ENCODE measurements at regions not wholly inside any gene's neighbourhood (a gene's known extent, or its start where the extent isn't known, plus 50 kb on each side); places are given as distances from the start of the nearest gene placed in this dataset.

GRCh38 chr7:67773081-67773480, 776.4 kb downstream of the TYW1 start:
- DNase-seq = no peak

- DNase-seq = no peak
Measured at GRCh38 chr7:67777119-67777518, 780.5 kb downstream of the TYW1 start.

GRCh38 chr7:67781841-67782240, 785.2 kb downstream of the TYW1 start:
- no peak for DNase-seq

GRCh38 chr7:67786021-67786420, 789.4 kb downstream of the TYW1 start:
- DNase-seq = no peak

- DNase-seq = no peak
Measured at GRCh38 chr7:67788669-67789068, 792.0 kb downstream of the TYW1 start.

GRCh38 chr7:67791918-67792317, 795.3 kb downstream of the TYW1 start:
- DNase-seq = no peak

- no peak for DNase-seq
Measured at GRCh38 chr7:67794544-67794943, 797.9 kb downstream of the TYW1 start.

- no peak for DNase-seq
Measured at GRCh38 chr7:67803789-67804188, 807.2 kb downstream of the TYW1 start.

- DNase-seq = no peak
Measured at GRCh38 chr7:67805921-67806471, 809.4 kb downstream of the TYW1 start.

GRCh38 chr7:67807826-67808225, 811.2 kb downstream of the TYW1 start:
- DNase-seq = no peak

GRCh38 chr7:67809586-67809985, 813.0 kb downstream of the TYW1 start:
- no peak for DNase-seq

- DNase-seq = no peak
Measured at GRCh38 chr7:67813621-67814292, 817.1 kb downstream of the TYW1 start.

GRCh38 chr7:67817481-67817880, 820.8 kb downstream of the TYW1 start:
- no peak for DNase-seq

GRCh38 chr7:67821116-67821515, 824.5 kb downstream of the TYW1 start:
- no peak for DNase-seq

GRCh38 chr7:67823345-67823744, 826.7 kb downstream of the TYW1 start:
- no peak for DNase-seq

GRCh38 chr7:67825356-67825755, 828.7 kb downstream of the TYW1 start:
- no peak for DNase-seq

- DNase-seq = no peak
Measured at GRCh38 chr7:67841896-67842295, 845.3 kb downstream of the TYW1 start.

GRCh38 chr7:67842571-67842970, 845.9 kb downstream of the TYW1 start:
- DNase-seq = no peak

GRCh38 chr7:67843001-67843565, 846.5 kb downstream of the TYW1 start:
- DNase-seq = no peak

GRCh38 chr7:67843615-67844014, 847.0 kb downstream of the TYW1 start:
- DNase-seq = no peak

- no peak for DNase-seq
Measured at GRCh38 chr7:67847092-67847787, 850.6 kb downstream of the TYW1 start.

- DNase-seq = no peak
Measured at GRCh38 chr7:67854221-67855178, 857.9 kb downstream of the TYW1 start.

- no peak for DNase-seq
Measured at GRCh38 chr7:67855322-67855721, 858.7 kb downstream of the TYW1 start.

All from cortex of kidney (tissue), 1 donor.